ENCODE measurements at regions not wholly inside any gene's neighbourhood (a gene's known extent, or its start where the extent isn't known, plus 50 kb on each side); places are given as distances from the start of the nearest gene placed in this dataset.
"Not testable (repeated sequence)": the region's sequence is repeated elsewhere in the genome, so short reads cannot be mapped to it uniquely, and the experiment has no call there.

- TF ChIP-seq ZNF274 (IDR thresholded peaks at IDR 0.05; ENCODE audit: low read depth, low read length): no peak
- H3K4me3 ChIP-seq (ENCODE audit: low read length): no peak overlapping the region
Measured at GRCh38 chr4:14897217-14897616, 105.1 kb upstream of the CPEB2 start.

DNA sequence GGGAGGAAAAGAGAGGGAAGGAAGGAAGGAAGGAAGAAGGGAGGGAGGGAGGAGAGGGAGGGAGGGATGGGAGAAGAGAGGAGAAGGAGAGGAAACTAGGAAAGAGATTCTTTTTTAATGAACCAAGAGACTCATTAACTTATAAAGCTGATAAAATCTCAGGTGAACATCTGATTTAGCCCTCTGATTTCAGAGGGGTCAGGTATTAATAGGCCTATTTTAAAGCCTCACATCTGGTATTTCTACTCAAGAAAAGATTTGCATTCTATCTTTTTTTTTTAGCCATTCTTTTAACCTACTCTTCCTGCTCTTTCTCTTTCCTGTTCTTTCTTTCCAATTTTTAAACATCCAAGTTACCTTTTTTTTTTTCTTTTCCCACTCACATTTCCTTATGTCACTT lies 103.3 kb upstream of the CPEB2 start:
- TF ChIP-seq ZNF274 (IDR thresholded peaks at IDR 0.05; ENCODE audit: low read depth, low read length): no peak
- H3K4me3 ChIP-seq (ENCODE audit: low read length): no peak overlapping the region

DNA sequence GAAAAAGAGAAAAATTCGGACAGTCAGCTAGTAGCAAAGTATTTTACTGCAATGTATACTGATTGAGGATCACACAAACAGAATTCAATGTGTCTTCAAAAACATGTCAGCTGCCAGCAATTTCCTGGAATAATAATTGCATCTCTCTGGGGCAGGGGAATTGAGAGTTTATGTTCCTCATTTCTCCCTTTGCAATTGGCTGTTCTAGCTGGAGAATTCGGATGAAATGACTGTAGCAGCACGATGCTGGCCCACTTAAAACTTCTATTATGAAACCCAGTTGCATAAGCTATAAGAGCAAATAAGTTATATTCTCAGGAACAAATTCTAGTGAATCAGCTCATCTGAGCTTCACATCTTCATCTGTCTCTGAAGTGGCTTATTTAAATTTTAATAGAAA lies 99.9 kb upstream of the CPEB2 start:
- TF ChIP-seq ZNF274 (IDR thresholded peaks at IDR 0.05; ENCODE audit: low read depth, low read length): no peak
- H3K4me3 ChIP-seq (ENCODE audit: low read length): no peak overlapping the region

- TF ChIP-seq ZNF274 (IDR thresholded peaks at IDR 0.05; ENCODE audit: low read depth, low read length): no peak
- no peak overlapping the region for H3K4me3 ChIP-seq (ENCODE audit: low read length)
Measured at GRCh38 chr4:14903321-14903720, 99.0 kb upstream of the CPEB2 start.

DNA sequence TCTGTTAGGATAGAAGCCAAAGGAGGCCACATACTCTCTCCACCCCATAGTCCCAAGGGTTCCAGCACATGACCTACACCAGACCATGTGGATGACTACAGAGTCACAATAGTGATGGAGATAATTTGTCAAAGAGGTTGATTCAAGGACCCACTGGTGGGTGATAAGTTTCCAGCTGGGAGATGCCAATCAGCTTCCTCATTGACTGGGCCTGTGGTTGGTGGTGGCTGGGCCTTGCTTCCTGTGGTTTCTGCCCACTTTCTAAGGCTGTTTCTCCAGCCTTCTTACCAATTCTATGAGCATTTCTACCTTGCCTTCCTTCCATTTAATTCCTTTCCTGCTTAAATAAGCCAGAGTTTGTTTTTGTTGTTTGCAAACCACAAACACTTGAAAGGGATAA lies 95.5 kb upstream of the CPEB2 start:
- no peak overlapping the region for H3K4me3 ChIP-seq (ENCODE audit: low read length)
- TF ChIP-seq ZNF274 (IDR thresholded peaks at IDR 0.05; ENCODE audit: low read depth, low read length): no peak

- no peak for TF ChIP-seq ZNF274 (IDR thresholded peaks at IDR 0.05; ENCODE audit: low read depth, low read length)
- no peak overlapping the region for H3K4me3 ChIP-seq (ENCODE audit: low read length)
Measured at GRCh38 chr4:14908635-14909034, 93.6 kb upstream of the CPEB2 start.

- no peak for TF ChIP-seq ZNF274 (IDR thresholded peaks at IDR 0.05; ENCODE audit: low read depth, low read length)
Measured at GRCh38 chr4:14910411-14910810, 91.9 kb upstream of the CPEB2 start.

GRCh38 chr4:14912426-14912825 lies 89.9 kb upstream of the CPEB2 start:
- no peak overlapping the region for H3K4me3 ChIP-seq (ENCODE audit: low read length)
- no peak for TF ChIP-seq ZNF274 (IDR thresholded peaks at IDR 0.05; ENCODE audit: low read depth, low read length)

More at GRCh38 chr4:14910411-14910810, 91.9 kb upstream of the CPEB2 start:
- H3K4me3 ChIP-seq (ENCODE audit: low read length): no peak overlapping the region

- TF ChIP-seq ZNF274 (IDR thresholded peaks at IDR 0.05; ENCODE audit: low read depth, low read length): no peak
- H3K4me3 ChIP-seq (ENCODE audit: low read length): no peak overlapping the region
Measured at GRCh38 chr4:14915018-14915417, 87.3 kb upstream of the CPEB2 start.

DNA sequence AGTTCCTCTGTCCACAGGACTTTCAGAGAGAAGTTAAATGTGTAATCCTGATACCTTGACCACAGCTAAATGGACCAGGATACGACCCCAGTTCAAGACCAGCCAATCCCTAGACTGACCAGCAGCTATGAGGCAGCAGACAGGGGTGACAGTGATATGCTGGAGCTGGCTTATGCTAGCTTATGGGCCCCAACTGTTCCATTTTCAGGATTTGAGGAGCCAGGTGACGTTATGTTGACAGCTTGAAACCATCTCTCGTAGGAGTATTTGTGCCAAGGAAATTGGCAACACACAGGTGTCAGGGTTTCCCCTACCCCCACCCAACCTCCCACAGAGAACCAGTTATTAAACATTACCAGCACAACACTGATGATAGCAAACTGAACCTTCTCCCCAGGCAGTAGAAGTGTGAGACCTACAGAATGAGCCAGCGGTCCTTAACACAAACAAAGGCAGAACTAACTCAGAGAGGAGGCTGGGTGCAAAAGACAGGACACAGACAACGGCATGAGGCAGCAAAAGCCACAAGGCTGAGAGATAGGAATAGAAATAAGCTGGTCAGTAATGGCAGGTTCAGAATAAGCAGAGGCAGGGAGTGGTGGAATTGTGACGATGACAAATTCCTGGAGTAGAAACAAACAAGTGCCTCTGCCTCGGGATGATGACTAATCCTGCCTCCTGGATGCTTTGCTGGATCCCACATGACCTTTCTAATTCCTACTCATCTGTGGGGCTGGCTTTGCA lies 85.6 kb upstream of the CPEB2 start:
- no peak for TF ChIP-seq ZNF274 (IDR thresholded peaks at IDR 0.05; ENCODE audit: low read depth, low read length)

GRCh38 chr4:14917298-14917633 lies 85.0 kb upstream of the CPEB2 start:
- no peak for TF ChIP-seq ZNF274 (IDR thresholded peaks at IDR 0.05; ENCODE audit: low read depth, low read length)
- H3K4me3 ChIP-seq (ENCODE audit: low read length): no peak overlapping the region

More for the DNA sequence above, 85.6 kb upstream of the CPEB2 start:
- no peak overlapping the region for H3K4me3 ChIP-seq (ENCODE audit: low read length)

- no peak overlapping the region for H3K4me3 ChIP-seq (ENCODE audit: low read length)
- TF ChIP-seq ZNF274 (IDR thresholded peaks at IDR 0.05; ENCODE audit: low read depth, low read length): no peak
Measured at GRCh38 chr4:14918336-14918735, 83.9 kb upstream of the CPEB2 start.

DNA sequence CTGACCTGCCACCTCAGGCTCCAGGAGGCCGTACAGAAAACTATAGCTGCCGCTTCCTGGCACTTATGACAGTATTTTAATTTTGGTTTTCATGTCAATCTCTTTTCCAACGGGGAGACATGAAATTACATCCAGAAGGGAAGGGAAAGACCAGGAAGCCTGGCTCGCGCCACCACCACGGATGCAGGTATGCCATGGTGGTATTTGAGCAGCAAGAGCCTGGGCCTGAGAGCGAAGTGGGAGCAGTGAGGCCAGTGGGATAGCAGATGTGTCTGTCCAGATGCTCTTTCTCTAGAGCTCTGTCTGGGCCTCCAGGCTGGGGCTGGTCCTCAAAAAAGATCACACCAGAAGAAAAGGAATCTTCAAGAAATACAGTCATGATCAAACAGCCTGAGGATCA lies 82.5 kb upstream of the CPEB2 start:
- no peak for TF ChIP-seq ZNF274 (IDR thresholded peaks at IDR 0.05; ENCODE audit: low read depth, low read length)
- no peak overlapping the region for H3K4me3 ChIP-seq (ENCODE audit: low read length)

DNA sequence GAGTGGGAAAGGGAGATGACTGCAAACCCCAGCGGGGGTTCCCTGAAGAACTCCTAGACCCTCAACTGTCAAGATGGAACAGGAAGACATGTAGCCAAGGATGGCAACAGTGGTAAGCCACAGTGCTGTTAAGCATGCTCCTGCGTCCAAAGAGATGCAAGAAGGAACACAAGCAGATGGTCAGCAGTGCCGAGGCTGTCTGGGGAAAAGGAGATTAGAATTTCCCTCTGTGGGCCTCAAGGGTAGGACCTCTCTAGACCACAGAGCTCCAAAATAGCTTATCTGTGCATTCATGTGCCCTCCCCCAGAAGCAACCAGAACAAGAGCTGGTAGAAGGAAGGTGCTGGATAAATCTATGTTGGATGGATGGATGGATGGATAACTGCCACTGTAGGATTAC lies 82.0 kb upstream of the CPEB2 start:
- H3K4me3 ChIP-seq (ENCODE audit: low read length): no peak overlapping the region
- TF ChIP-seq ZNF274 (IDR thresholded peaks at IDR 0.05; ENCODE audit: low read depth, low read length): no peak

- no peak overlapping the region for H3K4me3 ChIP-seq (ENCODE audit: low read length)
- TF ChIP-seq ZNF274 (IDR thresholded peaks at IDR 0.05; ENCODE audit: low read depth, low read length): no peak
Measured at GRCh38 chr4:14920759-14921320, 81.4 kb upstream of the CPEB2 start.

DNA sequence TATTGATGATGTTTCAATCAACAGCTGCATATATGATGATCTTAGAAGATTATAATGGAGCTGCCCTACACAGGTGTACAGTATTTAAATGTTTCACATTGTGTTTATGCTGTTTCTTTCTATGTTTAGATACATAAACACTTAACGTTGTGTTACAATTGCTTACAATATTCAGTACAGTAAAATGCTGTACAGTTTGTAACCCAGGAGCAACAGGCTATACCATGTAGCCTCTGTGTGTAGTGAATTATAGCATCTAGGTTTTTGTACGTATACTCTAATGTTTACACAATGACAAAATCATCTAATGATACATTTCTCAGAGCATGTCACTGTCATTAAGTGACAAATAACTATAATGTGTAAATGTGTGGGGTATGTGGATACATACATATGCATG lies 80.5 kb upstream of the CPEB2 start:
- H3K4me3 ChIP-seq (ENCODE audit: low read length): not testable (repeated sequence)

Measured in GM08714 (cell line).